ENCODE measurements at regions not wholly inside any gene's neighbourhood (a gene's known extent, or its start where the extent isn't known, plus 50 kb on each side); places are given as distances from the start of the nearest gene placed in this dataset.
"Not testable (repeated sequence)": the region's sequence is repeated elsewhere in the genome, so short reads cannot be mapped to it uniquely, and the experiment has no call there.

- DNase-seq, result no peak
These were observed 114.1 kb downstream of the RAB38 start for GRCh38 chr11:88061111-88061510.

- DNase-seq, result no peak
These were observed 115.9 kb downstream of the RAB38 start for GRCh38 chr11:88059326-88059725.

- DNase-seq, result no peak
These were observed 123.8 kb downstream of the RAB38 start for GRCh38 chr11:88051396-88051795.

- peak; percentile 3 for DNase-seq
These were observed 125.0 kb downstream of the RAB38 start for GRCh38 chr11:88050247-88050646.

- not testable (repeated sequence) for DNase-seq
These were observed 130.0 kb downstream of the RAB38 start for GRCh38 chr11:88045288-88045687.

- not testable (repeated sequence) for DNase-seq
These were observed 130.6 kb downstream of the RAB38 start for GRCh38 chr11:88044658-88045057.

- no peak for DNase-seq
These were observed 132.1 kb downstream of the RAB38 start for GRCh38 chr11:88043149-88043548.

- no peak for DNase-seq
These were observed 132.6 kb downstream of the RAB38 start for GRCh38 chr11:88042647-88043046.

- DNase-seq, result no peak
These were observed 133.0 kb downstream of the RAB38 start for GRCh38 chr11:88042238-88042637.

GRCh38 chr11:88041679-88042078 lies 133.6 kb downstream of the RAB38 start:
- no peak for DNase-seq

GRCh38 chr11:88040148-88040496 lies 135.1 kb downstream of the RAB38 start:
- DNase-seq, result no peak

- DNase-seq, result no peak
These were observed 135.6 kb downstream of the RAB38 start for GRCh38 chr11:88039476-88040147.

- no peak for DNase-seq
These were observed 137.2 kb downstream of the RAB38 start for GRCh38 chr11:88038063-88038462.

- no peak for DNase-seq
These were observed 138.5 kb downstream of the RAB38 start for GRCh38 chr11:88036701-88037100.

- DNase-seq, result no peak
These were observed 140.0 kb downstream of the RAB38 start for GRCh38 chr11:88035271-88035670.

- peak; percentile 48 for DNase-seq
These were observed 157.6 kb downstream of the RAB38 start for GRCh38 chr11:88017666-88018065.

- DNase-seq, result peak; percentile 85
These were observed 158.7 kb downstream of the RAB38 start for GRCh38 chr11:88016392-88017170.

GRCh38 chr11:88015170-88015569 lies 160.1 kb downstream of the RAB38 start:
- no peak for DNase-seq

- DNase-seq, result no peak
These were observed 161.7 kb downstream of the RAB38 start for GRCh38 chr11:88013508-88014065.

GRCh38 chr11:88012456-88012855 lies 162.8 kb downstream of the RAB38 start:
- DNase-seq, result no peak

GRCh38 chr11:87976009-87976408 lies 199.2 kb downstream of the RAB38 start:
- no peak for DNase-seq

GRCh38 chr11:87974797-87975196 lies 200.4 kb downstream of the RAB38 start:
- no peak for DNase-seq

GRCh38 chr11:87972133-87972532 lies 203.1 kb downstream of the RAB38 start:
- DNase-seq, result no peak

- DNase-seq, result no peak
These were observed 203.9 kb downstream of the RAB38 start for GRCh38 chr11:87971354-87971753.
